BLaER1 (cell line): ENCODE measurements at regions not wholly inside any gene's neighbourhood (a gene's known extent, or its start where the extent isn't known, plus 50 kb on each side); places are given as distances from the start of the nearest gene placed in this dataset.

Experiments used
- H3K27ac ChIP-seq: shearing (Covaris generic); formaldehyde crosslinking; 2 replicates; pipeline ENCODE4 v1.8.1; 2022
- H3K27me3 ChIP-seq: shearing (Covaris generic); formaldehyde crosslinking; 2 replicates; pipeline ENCODE4 v1.8.1; 2022
- H3K36me3 ChIP-seq: shearing (Covaris generic); formaldehyde crosslinking; 2 replicates; pipeline ENCODE4 v1.8.1; 2022
- H3K4me1 ChIP-seq: shearing (Covaris generic); formaldehyde crosslinking; 2 replicates; pipeline ENCODE4 v1.8.1; 2022
- H3K4me2 ChIP-seq: shearing (Covaris generic); formaldehyde crosslinking; 2 replicates; pipeline ENCODE4 v1.8.1; 2022
- H3K4me3 ChIP-seq: shearing (Covaris generic); formaldehyde crosslinking; 2 replicates; pipeline ENCODE4 v1.8.1; 2022
- H3K9ac ChIP-seq: shearing (Covaris generic); formaldehyde crosslinking; 2 replicates; pipeline ENCODE4 v1.8.1; 2022
- H3K9me3 ChIP-seq: shearing (Covaris generic); formaldehyde crosslinking; 2 replicates; pipeline ENCODE4 v1.8.1; 2022
- H4K20me1 ChIP-seq: shearing (Covaris generic); formaldehyde crosslinking; 2 replicates; pipeline ENCODE4 v1.8.1; 2022
- Cebpa-rat ChIP-seq: shearing (Covaris generic); IDR thresholded peaks from 2 replicates; pipeline ENCODE4 v1.8.1; 2022

- Histone ChIP-seq H3K4me1 (no peaks in the 10 kb centered on the region), H3K27ac (no peak overlapping the region)
These were observed 116.1 kb upstream of the FTMT start for GRCh38 chr5:121735618-121736017.

GRCh38 chr5:121737120-121737519, 114.6 kb upstream of the FTMT start:
- no peak for TF ChIP-seq Cebpa-rat
- H3K36me3 ChIP-seq, result no peaks in the 10 kb centered on the region
- no peak overlapping the region for H3K4me2 ChIP-seq
- no peak overlapping the region for H3K9ac ChIP-seq
- no peaks in the 10 kb centered on the region for H3K4me1 ChIP-seq
- no peak overlapping the region for H3K4me3 ChIP-seq
- H3K27me3 ChIP-seq, result no peaks in the 10 kb centered on the region
- no peak overlapping the region for H3K27ac ChIP-seq
- H3K9me3 ChIP-seq, result no peaks in the 10 kb centered on the region
- H4K20me1 ChIP-seq, result no peaks in the 10 kb centered on the region

More at GRCh38 chr5:121735618-121736017, 116.1 kb upstream of the FTMT start:
- Histone ChIP-seq H3K36me3 (no peaks in the 10 kb centered on the region), H3K4me3 (no peak overlapping the region), H4K20me1 (no peaks in the 10 kb centered on the region), H3K9me3 (no peaks in the 10 kb centered on the region), H3K27me3 (no peaks in the 10 kb centered on the region), H3K4me2 (no peak overlapping the region), H3K9ac (no peak overlapping the region)
- TF ChIP-seq Cebpa-rat, result no peak

GRCh38 chr5:121741156-121741555, 110.5 kb upstream of the FTMT start:
- Histone ChIP-seq H3K4me1 (no peaks in the 10 kb centered on the region), H3K27me3 (no peaks in the 10 kb centered on the region), H4K20me1 (no peaks in the 10 kb centered on the region), H3K4me2 (no peak overlapping the region), H3K9ac (no peak overlapping the region), H3K9me3 (no peaks in the 10 kb centered on the region), H3K4me3 (no peak overlapping the region), H3K36me3 (no peaks in the 10 kb centered on the region), H3K27ac (no peak overlapping the region)
- no peak for TF ChIP-seq Cebpa-rat

- Histone ChIP-seq H3K9ac (no peak overlapping the region), H4K20me1 (no peaks in the 10 kb centered on the region), H3K4me1 (no peaks in the 10 kb centered on the region), H3K27ac (no peak overlapping the region), H3K36me3 (no peaks in the 10 kb centered on the region), H3K4me3 (no peak overlapping the region), H3K9me3 (no peaks in the 10 kb centered on the region), H3K27me3 (no peaks in the 10 kb centered on the region), H3K4me2 (no peak overlapping the region)
- TF ChIP-seq Cebpa-rat, result no peak
These were observed 107.1 kb upstream of the FTMT start for GRCh38 chr5:121744577-121744976.

- no peak overlapping the region for H3K4me3 ChIP-seq
- no peaks in the 10 kb centered on the region for H3K27me3 ChIP-seq
- H3K4me2 ChIP-seq, result no peak overlapping the region
- no peaks in the 10 kb centered on the region for H4K20me1 ChIP-seq
- no peaks in the 10 kb centered on the region for H3K4me1 ChIP-seq
- H3K9me3 ChIP-seq, result no peaks in the 10 kb centered on the region
- no peak overlapping the region for H3K27ac ChIP-seq
- no peak for TF ChIP-seq Cebpa-rat
- H3K36me3 ChIP-seq, result no peaks in the 10 kb centered on the region
- H3K9ac ChIP-seq, result no peak overlapping the region
These were observed 106.3 kb upstream of the FTMT start for GRCh38 chr5:121745407-121745806.

GRCh38 chr5:121746763-121747162, 104.9 kb upstream of the FTMT start:
- no peaks in the 10 kb centered on the region for H3K9me3 ChIP-seq
- no peak for TF ChIP-seq Cebpa-rat
- H3K9ac ChIP-seq, result no peak overlapping the region
- H3K27ac ChIP-seq, result no peak overlapping the region
- no peaks in the 10 kb centered on the region for H3K27me3 ChIP-seq
- no peak overlapping the region for H3K4me2 ChIP-seq
- no peaks in the 10 kb centered on the region for H3K4me1 ChIP-seq
- no peak overlapping the region for H3K4me3 ChIP-seq
- H3K36me3 ChIP-seq, result no peaks in the 10 kb centered on the region
- no peaks in the 10 kb centered on the region for H4K20me1 ChIP-seq

- no peak overlapping the region for H3K9ac ChIP-seq
- H3K4me1 ChIP-seq, result no peaks in the 10 kb centered on the region
- H3K4me3 ChIP-seq, result no peak overlapping the region
- H3K36me3 ChIP-seq, result no peaks in the 10 kb centered on the region
- H3K9me3 ChIP-seq, result no peaks in the 10 kb centered on the region
- H3K27me3 ChIP-seq, result no peaks in the 10 kb centered on the region
- no peak overlapping the region for H3K27ac ChIP-seq
- no peak for TF ChIP-seq Cebpa-rat
- no peak overlapping the region for H3K4me2 ChIP-seq
- H4K20me1 ChIP-seq, result no peaks in the 10 kb centered on the region
These were observed 103.0 kb upstream of the FTMT start for GRCh38 chr5:121748686-121749085.

- no peak for TF ChIP-seq Cebpa-rat
- Histone ChIP-seq H3K4me3 (no peak overlapping the region), H3K4me1 (no peaks in the 10 kb centered on the region), H3K27ac (no peak overlapping the region), H3K9me3 (no peaks in the 10 kb centered on the region), H3K9ac (no peak overlapping the region), H3K27me3 (no peaks in the 10 kb centered on the region), H4K20me1 (no peaks in the 10 kb centered on the region), H3K36me3 (no peaks in the 10 kb centered on the region), H3K4me2 (no peak overlapping the region)
These were observed 99.5 kb upstream of the FTMT start for GRCh38 chr5:121752149-121752548.

GRCh38 chr5:121755266-121755665, 96.4 kb upstream of the FTMT start:
- Histone ChIP-seq H3K4me1 (no peaks in the 10 kb centered on the region), H3K9me3 (no peaks in the 10 kb centered on the region), H4K20me1 (no peaks in the 10 kb centered on the region), H3K9ac (no peak overlapping the region), H3K36me3 (no peaks in the 10 kb centered on the region), H3K27ac (no peak overlapping the region), H3K27me3 (no peaks in the 10 kb centered on the region), H3K4me2 (no peak overlapping the region), H3K4me3 (no peak overlapping the region)
- no peak for TF ChIP-seq Cebpa-rat

- no peaks in the 10 kb centered on the region for H3K36me3 ChIP-seq
- no peaks in the 10 kb centered on the region for H4K20me1 ChIP-seq
- no peaks in the 10 kb centered on the region for H3K4me1 ChIP-seq
- no peak overlapping the region for H3K9ac ChIP-seq
- no peak overlapping the region for H3K4me2 ChIP-seq
- H3K27me3 ChIP-seq, result no peaks in the 10 kb centered on the region
- H3K4me3 ChIP-seq, result no peak overlapping the region
- no peaks in the 10 kb centered on the region for H3K9me3 ChIP-seq
- no peak for TF ChIP-seq Cebpa-rat
- H3K27ac ChIP-seq, result no peak overlapping the region
These were observed 93.9 kb upstream of the FTMT start for GRCh38 chr5:121757753-121758152.

- H3K9me3 ChIP-seq, result no peaks in the 10 kb centered on the region
- H3K4me1 ChIP-seq, result no peaks in the 10 kb centered on the region
- no peaks in the 10 kb centered on the region for H3K36me3 ChIP-seq
- H4K20me1 ChIP-seq, result no peaks in the 10 kb centered on the region
- H3K9ac ChIP-seq, result no peak overlapping the region
- H3K4me3 ChIP-seq, result no peak overlapping the region
- no peak for TF ChIP-seq Cebpa-rat
- H3K27me3 ChIP-seq, result no peaks in the 10 kb centered on the region
- no peak overlapping the region for H3K4me2 ChIP-seq
- H3K27ac ChIP-seq, result no peak overlapping the region
These were observed 93.1 kb upstream of the FTMT start for GRCh38 chr5:121758615-121759014.
